AG04450 (cell line): ENCODE measurements at regions not wholly inside any gene's neighbourhood (a gene's known extent, or its start where the extent isn't known, plus 50 kb on each side); places are given as distances from the start of the nearest gene placed in this dataset.

Experiments
- CTCF ChIA-PET: fragments of 300-600, 350-600 bp; formaldehyde crosslinking; extraction: SDS; loops from one replicate; lab custom pipeline; 2022; ENCODE audit warnings: antibody characterized with exemption, inconsistent platforms; lab: Charles Lee
- POLR2A ChIA-PET: fragments of 350-600 bp; formaldehyde crosslinking; extraction: SDS; loops from one replicate; lab custom pipeline; 2021; ENCODE audit warnings: antibody characterized with exemption, inconsistent platforms; lab: Yijun Ruan, JAX
- DNase-seq: peaks from one replicate; pipeline ENCODE4 v3.0.0-alpha.2; 2011; ENCODE audit warnings: low read depth, low spot score
- H3K27ac ChIP-seq: one replicate; pipeline ENCODE4 v1.5.1; 2012; ENCODE audit warnings: low read depth, low read length, control low read depth
- H3K27me3 ChIP-seq: one replicate; pipeline ENCODE4 v1.6.0; 2012; ENCODE audit warnings: low read length; ENCODE audit not compliant: control insufficient read depth, insufficient read depth
- H3K4me3 ChIP-seq: 2 replicates; pipeline ENCODE4 v1.5.1; 2011; ENCODE audit warnings: mild to moderate bottlenecking, low read depth, low read length, control low read depth
- H3K9me3 ChIP-seq: 2 replicates; pipeline ENCODE4 v1.5.1; 2012; ENCODE audit warnings: low read length; ENCODE audit not compliant: control insufficient read depth, insufficient read depth
- CTCF ChIP-seq: IDR thresholded peaks from 2 replicates; pipeline ENCODE4 v1.5.1; 2011; ENCODE audit warnings: low read depth, low read length, control low read depth, inconsistent platforms

GRCh38 chr13:61144834-61145593 is 270.6 kb downstream of the PCDH20 start:
- no peak for TF ChIP-seq CTCF

GRCh38 chr13:61144301-61144700 is 271.3 kb downstream of the PCDH20 start:
- ChIA-PET CTCF (no interaction called here), POLR2A (no interaction called here)
- H3K27ac ChIP-seq = no peak overlapping the region
- TF ChIP-seq CTCF = no peak
- no peak for DNase-seq
- no peaks in the 10 kb centered on the region for H3K27me3 ChIP-seq
- no peak overlapping the region for H3K4me3 ChIP-seq
- peaks cover 14% of the 10 kb centered on the region for H3K9me3 ChIP-seq

More at GRCh38 chr13:61144834-61145593, 270.6 kb downstream of the PCDH20 start:
- Histone ChIP-seq H3K27ac (no peak overlapping the region), H3K9me3 (peaks cover 14% of the 10 kb centered on the region), H3K4me3 (no peak overlapping the region), H3K27me3 (no peaks in the 10 kb centered on the region)
- ChIA-PET POLR2A (no interaction called here), CTCF (no interaction called here)
- DNase-seq = no peak

- H3K27me3 ChIP-seq = no peaks in the 10 kb centered on the region
These were observed 273.1 kb downstream of the PCDH20 start for GRCh38 chr13:61142506-61142905.

GRCh38 chr13:61138857-61139256 is 276.8 kb downstream of the PCDH20 start:
- ChIA-PET CTCF (no interaction called here), POLR2A (no interaction called here)
- no peak overlapping the region for H3K27ac ChIP-seq
- no peak overlapping the region for H3K4me3 ChIP-seq
- no peaks in the 10 kb centered on the region for H3K9me3 ChIP-seq
- DNase-seq = no peak
- H3K27me3 ChIP-seq = no peaks in the 10 kb centered on the region
- TF ChIP-seq CTCF = no peak

More at GRCh38 chr13:61142506-61142905, 273.1 kb downstream of the PCDH20 start:
- TF ChIP-seq CTCF = no peak
- ChIA-PET CTCF (no interaction called here), POLR2A (no interaction called here)
- Histone ChIP-seq H3K27ac (no peak overlapping the region), H3K9me3 (peaks cover 14% of the 10 kb centered on the region), H3K4me3 (no peak overlapping the region)
- DNase-seq = no peak

- Histone ChIP-seq H3K27me3 (no peaks in the 10 kb centered on the region), H3K4me3 (no peak overlapping the region), H3K9me3 (no peaks in the 10 kb centered on the region), H3K27ac (no peak overlapping the region)
- POLR2A ChIA-PET = no interaction called here
- CTCF ChIA-PET = no interaction called here
- no peak for TF ChIP-seq CTCF
- no peak for DNase-seq
These were observed 279.1 kb downstream of the PCDH20 start for GRCh38 chr13:61136515-61136914.
